ENCODE measurements at regions not wholly inside any gene's neighbourhood (a gene's known extent, or its start where the extent isn't known, plus 50 kb on each side); places are given as distances from the start of the nearest gene placed in this dataset.
"Not testable (repeated sequence)": the region's sequence is repeated elsewhere in the genome, so short reads cannot be mapped to it uniquely, and the experiment has no call there.

- no peak for DNase-seq
These were observed 251.4 kb upstream of the CTBP2 start for GRCh38 chr10:125411724-125412123.

GRCh38 chr10:125409756-125410155, 249.4 kb upstream of the CTBP2 start:
- no peak overlapping the region for H3K27ac ChIP-seq
- H3K27me3 ChIP-seq (replicated peaks in 1 of 7): peaks cover 0 to 40% (median 0%) of the 10 kb centered on the region in 7 donors
- peaks cover 0 to 4% (median 0%) of the 10 kb centered on the region in 6 donors for H3K4me1 ChIP-seq
- no peaks in the 10 kb centered on the region for H3K36me3 ChIP-seq
- DNase-seq: no peak
- peaks cover 0 to 15% (median 6%) of the 10 kb centered on the region in 8 donors for H3K9me3 ChIP-seq
- WGBS, 5 donors: 55 to 75% (median 71%) methylated on average over 5 of the region's 5 CpGs
- intact Hi-C loops (cut with DNase I; ENCODE audit: low total_unique reads): no loop called here
- H3K4me3 ChIP-seq: no peak overlapping the region
- TF ChIP-seq POLR2A (IDR thresholded peaks at IDR 0.05) (no peak), CTCF (IDR thresholded peaks at IDR 0.05 in 8 of 11, conservative IDR thresholded peaks at IDR 0.05 in 3 of 11) (no peak), POLR2AphosphoS5 (IDR thresholded peaks at IDR 0.05) (no peak)

More at GRCh38 chr10:125411724-125412123, 251.4 kb upstream of the CTBP2 start:
- H3K4me3 ChIP-seq: no peak overlapping the region
- 67 to 85% (median 82%) methylated on average over 2 of the region's 2 CpGs for WGBS, 5 donors
- H3K9me3 ChIP-seq: peaks cover 0 to 6% (median 0%) of the 10 kb centered on the region in 8 donors
- intact Hi-C loops (cut with DNase I; ENCODE audit: low total_unique reads): no loop called here
- peaks cover 0 to 40% (median 0%) of the 10 kb centered on the region in 7 donors for H3K27me3 ChIP-seq (replicated peaks in 1 of 7)
- H3K27ac ChIP-seq: no peak overlapping the region
- H3K4me1 ChIP-seq: peaks cover 0 to 5% (median 0%) of the 10 kb centered on the region in 6 donors
- TF ChIP-seq CTCF (IDR thresholded peaks at IDR 0.05 in 8 of 11, conservative IDR thresholded peaks at IDR 0.05 in 3 of 11) (no peak), POLR2A (IDR thresholded peaks at IDR 0.05) (no peak), POLR2AphosphoS5 (IDR thresholded peaks at IDR 0.05) (no peak)
- H3K36me3 ChIP-seq: no peaks in the 10 kb centered on the region

- no peaks in the 10 kb centered on the region for H3K4me1 ChIP-seq
- peaks cover 0 to 20% (median 10%) of the 10 kb centered on the region in 8 donors for H3K9me3 ChIP-seq
- WGBS, 5 donors: 77 to 100% (median 91%) methylated on average over 1 of the region's 1 CpG
- no peak for DNase-seq
- no peak overlapping the region for H3K27ac ChIP-seq
- TF ChIP-seq POLR2AphosphoS5 (IDR thresholded peaks at IDR 0.05) (no peak), POLR2A (IDR thresholded peaks at IDR 0.05) (no peak), CTCF (IDR thresholded peaks at IDR 0.05 in 8 of 11, conservative IDR thresholded peaks at IDR 0.05 in 3 of 11) (no peak)
- H3K36me3 ChIP-seq: no peaks in the 10 kb centered on the region
- H3K27me3 ChIP-seq (replicated peaks in 1 of 7): peaks cover 0 to 40% (median 0%) of the 10 kb centered on the region in 7 donors
- intact Hi-C loops (cut with DNase I; ENCODE audit: low total_unique reads): no loop called here
- no peak overlapping the region for H3K4me3 ChIP-seq
These were observed 247.2 kb upstream of the CTBP2 start for GRCh38 chr10:125407557-125407956.

GRCh38 chr10:125407000-125407502, 246.7 kb upstream of the CTBP2 start:
- no peak overlapping the region for H3K27ac ChIP-seq
- H3K27me3 ChIP-seq (replicated peaks in 1 of 7): peaks cover 0 to 40% (median 0%) of the 10 kb centered on the region in 7 donors
- peaks cover 0 to 22% (median 12%) of the 10 kb centered on the region in 8 donors for H3K9me3 ChIP-seq
- DNase-seq: no peak
- no peaks in the 10 kb centered on the region for H3K4me1 ChIP-seq
- no peak for TF ChIP-seq CTCF (IDR thresholded peaks at IDR 0.05 in 8 of 11, conservative IDR thresholded peaks at IDR 0.05 in 3 of 11)
- no peak for TF ChIP-seq POLR2AphosphoS5 (IDR thresholded peaks at IDR 0.05)
- TF ChIP-seq POLR2A (IDR thresholded peaks at IDR 0.05): no peak
- no peak overlapping the region for H3K4me3 ChIP-seq
- no peaks in the 10 kb centered on the region for H3K36me3 ChIP-seq
- WGBS, 5 donors: 63 to 75% (median 74%) methylated on average over 3 of the region's 3 CpGs
- intact Hi-C loops (cut with DNase I; ENCODE audit: low total_unique reads): no loop called here

- DNase-seq; intact Hi-C loops (cut with DNase I; ENCODE audit: low total_unique reads); H3K36me3 ChIP-seq; H3K4me1 ChIP-seq; H3K4me3 ChIP-seq; H3K27ac ChIP-seq: not testable (repeated sequence)
- H3K9me3 ChIP-seq: peaks cover 0 to 33% (median 15%) of the 10 kb centered on the region in 8 donors
- H3K27me3 ChIP-seq (replicated peaks in 1 of 7): peaks cover 0 to 33% (median 0%) of the 10 kb centered on the region in 7 donors
These were observed 244.5 kb upstream of the CTBP2 start for GRCh38 chr10:125404902-125405301.
